ENCODE measurements at regions not wholly inside any gene's neighbourhood (a gene's known extent, or its start where the extent isn't known, plus 50 kb on each side); places are given as distances from the start of the nearest gene placed in this dataset.

DNA sequence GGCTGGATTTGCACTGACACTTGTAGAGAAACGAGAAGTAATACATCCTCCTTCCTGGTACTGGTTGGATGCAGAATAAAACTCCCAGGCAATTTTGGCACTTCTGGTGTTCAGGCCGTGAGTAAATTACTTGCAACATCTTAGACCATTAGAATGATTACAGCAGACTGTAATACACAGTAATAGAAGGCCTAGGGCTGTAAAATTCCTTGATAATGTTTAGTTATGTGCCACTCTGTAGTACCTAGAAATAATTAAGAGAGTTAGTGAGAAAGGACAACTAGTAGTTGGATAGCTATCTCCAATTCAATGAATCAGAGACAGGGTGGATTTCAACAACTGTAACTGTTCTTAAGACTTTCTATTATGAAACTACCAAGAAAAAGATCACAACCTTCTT is 356.3 kb upstream of the SETBP1 start:
- TF ChIP-seq CTCF (IDR thresholded peaks at IDR 0.05; ENCODE audit: insufficient read depth, low read length) (no peak), POLR2AphosphoS5 (IDR thresholded peaks at IDR 0.05; ENCODE audit: low read depth) (no peak), REST (IDR thresholded peaks at IDR 0.05; ENCODE audit: insufficient replicate concordance, low read depth) (no peak), GABPA (IDR thresholded peaks at IDR 0.05; ENCODE audit: low read depth) (no peak), SPI1 (IDR thresholded peaks at IDR 0.05; ENCODE audit: borderline replicate concordance, low read depth) (no peak)

All from HL-60 (cell line).